Hepatocyte (in vitro differentiated cells): ENCODE measurements at regions not wholly inside any gene's neighbourhood (a gene's known extent, or its start where the extent isn't known, plus 50 kb on each side); places are given as distances from the start of the nearest gene placed in this dataset.

Experiments used
- CTCF ChIP-seq: fragments of 200-600 bp; sonication (generic); IDR thresholded peaks from 2 replicates; pipeline ENCODE4 v1.5.1; 2016; ENCODE audit warnings: antibody characterized with exemption, mild to moderate bottlenecking; ENCODE audit not compliant: poor library complexity
- EZH2 ChIP-seq: fragments of 200-600 bp; sonication (generic); IDR thresholded peaks from 2 replicates; pipeline ENCODE4 v1.6.1; 2016; ENCODE audit warnings: antibody characterized with exemption, mild to moderate bottlenecking, borderline replicate concordance
- EZH2phosphoT487 ChIP-seq: fragments of 200-600 bp; sonication (generic); IDR thresholded peaks from one replicate; pipeline ENCODE4 v1.6.1; 2018; ENCODE audit warnings: antibody characterized with exemption, mild to moderate bottlenecking, low read depth, moderate library complexity; ENCODE audit not compliant: unreplicated experiment, severe bottlenecking

- TF ChIP-seq CTCF: no peak
- TF ChIP-seq EZH2: no peak
- TF ChIP-seq EZH2phosphoT487: no peak
Observed at GRCh38 chr20:60869087-60869486, 383.0 kb upstream of the CDH4 start.
